ENCODE measurements at regions not wholly inside any gene's neighbourhood (a gene's known extent, or its start where the extent isn't known, plus 50 kb on each side); places are given as distances from the start of the nearest gene placed in this dataset.

GRCh38 chr1:62937634-62938296, 153.8 kb downstream of the ATG4C start:
- Histone ChIP-seq H3F3A (replicated peaks; ENCODE audit: low read depth) (no peaks in the 10 kb centered on the region), H3K27me3 (ENCODE audit: insufficient read depth) (no peaks in the 10 kb centered on the region), H3K4me3 (no peak overlapping the region), H3K79me2 (replicated peaks; ENCODE audit: insufficient read depth) (no peaks in the 10 kb centered on the region), H3K27ac (ENCODE audit: low read depth) (no peak overlapping the region), H2AFZ (peak overlapping the region; percentile 84; the same call in 1 of the 2 replicates), H3K36me3 (ENCODE audit: insufficient read depth) (no peaks in the 10 kb centered on the region), H4K20me1 (replicated peaks; ENCODE audit: insufficient read depth) (no peaks in the 10 kb centered on the region), H3K9me2 (ENCODE audit: insufficient read depth) (no peaks in the 10 kb centered on the region), H3K4me1 (ENCODE audit: insufficient read depth) (no peaks in the 10 kb centered on the region), H3K4me2 (no peak overlapping the region)
- Mint-ChIP-seq H3K36me3 (ENCODE audit: low read depth) (no peaks in the 10 kb centered on the region), H3K9me3 (no peaks in the 10 kb centered on the region), H3K4me1 (no peaks in the 10 kb centered on the region), H3K27ac (no peak overlapping the region), H3K4me3 (no peak overlapping the region), H3K27me3 (ENCODE audit: insufficient read depth, low read depth, poor library complexity) (peaks cover 2% of the 10 kb centered on the region)
- no peak for DNase-seq (ENCODE audit: low spot score)
- no peak for ATAC-seq
- TF ChIP-seq STAT1 (IDR thresholded peaks at IDR 0.05; ENCODE audit: unreplicated experiment) (no peak), ETS1 (IDR thresholded peaks at IDR 0.05) (no peak), CREB1 (CRISPR knock-in tag; IDR thresholded peaks at IDR 0.05; ENCODE audit: low read depth) (no peak), REST (IDR thresholded peaks at IDR 0.05; ENCODE audit: unreplicated experiment) (no peak), EZH2phosphoT487 (IDR thresholded peaks at IDR 0.05; ENCODE audit: unreplicated experiment) (no peak), ZNF331 (CRISPR knock-in tag; IDR thresholded peaks at IDR 0.05; ENCODE audit: low read depth) (no peak), POLR2AphosphoS5 (IDR thresholded peaks at IDR 0.05; ENCODE audit: low read depth) (no peak), JUNB (IDR thresholded peaks at IDR 0.05; ENCODE audit: unreplicated experiment) (no peak), NANOG (IDR thresholded peaks at IDR 0.05; ENCODE audit: borderline replicate concordance) (no peak), CTCF (conservative IDR thresholded peaks at IDR 0.05; ENCODE audit: low read depth in 2 of 2) (no peak), ZNF462 (CRISPR knock-in tag; IDR thresholded peaks at IDR 0.05) (no peak), ZNF114 (CRISPR knock-in tag; IDR thresholded peaks at IDR 0.05) (no peak), EZH2 (IDR thresholded peaks at IDR 0.05; ENCODE audit: low read depth, unreplicated experiment) (no peak)
